Liver (tissue), 8 donors: ENCODE measurements at regions not wholly inside any gene's neighbourhood (a gene's known extent, or its start where the extent isn't known, plus 50 kb on each side); places are given as distances from the start of the nearest gene placed in this dataset.

Experiments used
- DNase-seq: peaks from one replicate; pipeline ENCODE4 v3.0.0-alpha.2; 2017; ENCODE audit warnings: low spot score
- H3K27ac ChIP-seq, 2 donors: one replicate each; pipeline ENCODE4 v1.7.0; 2013; ENCODE audit warnings: inconsistent platforms in 2 of 2, low read length in 2 of 2, control low read depth in 1 of 2, low read depth in 1 of 2, mild to moderate bottlenecking in 1 of 2
- H3K27me3 ChIP-seq, 4 donors: one replicate each; pipeline versions ENCODE4 v1.6.1 to v1.7.0; 2013; ENCODE audit warnings: low read length in 3 of 4, inconsistent platforms in 1 of 4, mild to moderate bottlenecking in 1 of 4, moderate library complexity in 1 of 4; ENCODE audit not compliant: control insufficient read depth in 4 of 4, insufficient read depth in 4 of 4
- H3K36me3 ChIP-seq, 4 donors: one replicate each; pipeline versions ENCODE4 v1.6.1 to v1.7.0; 2013; ENCODE audit warnings: low read length in 3 of 4, mild to moderate bottlenecking in 3 of 4, low read depth in 1 of 4, moderate library complexity in 1 of 4; ENCODE audit not compliant: control insufficient read depth in 4 of 4, insufficient read depth in 3 of 4
- H3K4me1 ChIP-seq, 4 donors: one replicate each; pipeline versions ENCODE4 v1.6.1 to v1.7.0; 2013; ENCODE audit warnings: low read length in 3 of 4, mild to moderate bottlenecking in 3 of 4, moderate library complexity in 1 of 4; ENCODE audit not compliant: control insufficient read depth in 4 of 4, insufficient read depth in 4 of 4
- H3K4me3 ChIP-seq, 3 donors: one replicate each; pipeline versions ENCODE4 v1.6.1 to v1.7.0; 2013; ENCODE audit warnings: low read length in 3 of 3, control low read depth in 1 of 3, low read depth in 1 of 3, mild to moderate bottlenecking in 1 of 3
- H3K9ac ChIP-seq, 2 donors: one replicate each; pipeline ENCODE4 v1.7.0; 2013; ENCODE audit warnings: low read length in 2 of 2, mild to moderate bottlenecking in 2 of 2, moderate library complexity in 2 of 2, control low read depth in 1 of 2, low read depth in 1 of 2
- H3K9me3 ChIP-seq, 4 donors: one replicate each; pipeline versions ENCODE4 v1.6.1 to v1.7.0; 2013; ENCODE audit warnings: low read length in 3 of 4; ENCODE audit not compliant: control insufficient read depth in 4 of 4
- CTCF ChIP-seq: fragments of 150-350 bp; IDR thresholded peaks from 2 replicates; pipeline ENCODE4 v1.5.1; 2017; ENCODE audit warnings: improper control_type of control experiment, low read depth, low read length; ENCODE audit not compliant: missing input control
- EGR1 ChIP-seq, 2 donors: IDR thresholded peaks; 2 replicates each; pipeline ENCODE4 v1.6.1; 2016 to 2018; ENCODE audit warnings: antibody characterized with exemption in 2 of 2, low read depth in 2 of 2
- FOXA2 ChIP-seq: IDR thresholded peaks from 2 replicates; pipeline ENCODE4 v1.6.1; 2016; ENCODE audit warnings: antibody characterized with exemption
- GABPA ChIP-seq, 2 donors: IDR thresholded peaks in 1 of 2; conservative IDR thresholded peaks in 1 of 2; 2 replicates each; pipeline ENCODE4 v1.6.1; 2016; ENCODE audit warnings: antibody characterized with exemption in 2 of 2, mild to moderate bottlenecking in 1 of 2, moderate library complexity in 1 of 2
- HNF4A ChIP-seq, 2 donors: conservative IDR thresholded peaks; 2 replicates each; pipeline ENCODE4 v1.6.1; 2016; ENCODE audit warnings: antibody characterized with exemption in 2 of 2, mild to moderate bottlenecking in 2 of 2
- HNF4G ChIP-seq: IDR thresholded peaks from 2 replicates; pipeline ENCODE4 v1.6.1; 2016; ENCODE audit warnings: antibody characterized with exemption
- MAX ChIP-seq: IDR thresholded peaks from 2 replicates; pipeline ENCODE4 v1.6.1; 2016; ENCODE audit warnings: antibody characterized with exemption
- NR2F2 ChIP-seq: IDR thresholded peaks from 2 replicates; pipeline ENCODE4 v1.6.1; 2016; ENCODE audit warnings: antibody characterized with exemption
- RAD21 ChIP-seq, 2 donors: IDR thresholded peaks; 2 replicates each; pipeline ENCODE4 v1.6.1; 2016; ENCODE audit warnings: antibody characterized with exemption in 2 of 2, mild to moderate bottlenecking in 2 of 2
- RXRA ChIP-seq, 2 donors: IDR thresholded peaks; 2 replicates each; pipeline ENCODE4 v1.6.1; 2017 to 2018; ENCODE audit warnings: antibody characterized with exemption in 2 of 2, mild to moderate bottlenecking in 1 of 2
- SP1 ChIP-seq: IDR thresholded peaks from 2 replicates; pipeline ENCODE4 v1.6.1; 2018; ENCODE audit warnings: antibody characterized with exemption, mild to moderate bottlenecking
- TAF1 ChIP-seq: conservative IDR thresholded peaks from 2 replicates; pipeline ENCODE4 v1.6.1; 2016; ENCODE audit warnings: antibody characterized with exemption, mild to moderate bottlenecking
- YY1 ChIP-seq: IDR thresholded peaks from 2 replicates; pipeline ENCODE4 v1.6.1; 2016; ENCODE audit warnings: antibody characterized with exemption, mild to moderate bottlenecking
- ZBTB33 ChIP-seq: IDR thresholded peaks from 2 replicates; pipeline ENCODE4 v1.6.1; 2016; ENCODE audit warnings: antibody characterized with exemption
- WGBS: extraction: QIAGEN DNeasy Blood & Tissue Kit; methylation state at CpG from one replicate; pipeline ENCODE4 v1.1.7; 2013; 5-methylcytosine and 5-hydroxymethylcytosine counted together
- TF ChIP-seq, protein P1 (sequence below): IDR thresholded peaks from 2 replicates; pipeline ENCODE4 v1.6.1; 2016; ENCODE audit warnings: antibody characterized with exemption, mild to moderate bottlenecking
- donor health status: healthy.
- donor health status: healthy.
- donor health status: healthy.
- donor health status: healthy.
- donor health status: healthy.

DNA sequence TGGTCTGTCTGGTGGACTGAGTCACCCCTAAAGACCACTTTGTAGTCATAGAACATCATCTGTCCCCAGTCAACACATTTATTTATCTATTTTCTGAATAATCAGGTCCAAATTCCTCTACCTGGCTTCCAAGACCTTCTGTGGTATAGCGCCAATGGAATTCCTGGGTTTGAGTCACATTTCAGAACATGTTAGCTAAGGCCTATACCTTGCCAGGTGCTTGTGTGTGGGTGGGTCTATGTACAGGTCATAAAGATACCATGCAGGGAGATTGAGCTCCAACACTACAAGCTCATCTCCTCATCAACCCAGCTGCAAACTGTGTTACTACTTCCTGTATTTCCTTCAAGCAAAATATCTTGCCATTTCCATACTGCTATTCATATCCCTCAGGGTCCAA lies 113.3 kb downstream of the TRAPPC11 start:
- no peak for TF ChIP-seq MAX
- TF ChIP-seq RAD21 (IDR thresholded peaks at IDR 0.05): no peak
- no peak for TF ChIP-seq CTCF
- TF ChIP-seq ZBTB33: no peak
- TF ChIP-seq GABPA (IDR thresholded peaks at IDR 0.05 in 1 of 2, conservative IDR thresholded peaks at IDR 0.05 in 1 of 2): no peak
- no peak for TF ChIP-seq YY1
- TF ChIP-seq TAF1: no peak
- TF ChIP-seq FOXA2: no peak
- no peak overlapping the region for H3K4me3 ChIP-seq
- H3K27ac ChIP-seq: no peak overlapping the region
- no peaks in the 10 kb centered on the region for H3K27me3 ChIP-seq
- no peaks in the 10 kb centered on the region for H3K36me3 ChIP-seq
- WGBS: 97% methylated on average over 1 of the region's 1 CpG
- H3K9me3 ChIP-seq: no peaks in the 10 kb centered on the region
- DNase-seq: no peak
- H3K4me1 ChIP-seq: no peaks in the 10 kb centered on the region
- H3K9ac ChIP-seq: no peak overlapping the region

DNA sequence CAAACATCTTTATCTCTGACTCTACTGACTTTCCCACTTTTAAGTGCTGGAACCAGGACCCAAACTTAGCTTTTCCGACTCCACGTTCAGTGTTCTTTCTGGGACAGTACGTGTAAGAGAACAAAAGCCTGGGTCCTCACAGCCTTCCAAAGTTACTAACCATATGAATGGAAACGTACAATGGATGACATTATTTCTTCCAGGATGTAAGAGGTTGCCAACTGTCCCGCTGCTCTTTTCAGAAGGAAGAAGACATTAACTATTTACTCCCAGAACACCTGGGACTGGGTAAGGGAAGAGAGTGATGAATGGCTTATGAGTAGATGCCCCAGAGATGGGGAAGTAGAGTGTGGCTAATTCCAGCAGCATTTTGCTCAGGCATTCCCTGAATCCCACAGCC lies 114.7 kb downstream of the TRAPPC11 start:
- Histone ChIP-seq H3K9me3 (no peaks in the 10 kb centered on the region), H3K4me1 (no peaks in the 10 kb centered on the region), H3K27ac (no peak overlapping the region), H3K4me3 (no peak overlapping the region), H3K27me3 (no peaks in the 10 kb centered on the region), H3K36me3 (no peaks in the 10 kb centered on the region), H3K9ac (no peak overlapping the region)
- no peak for DNase-seq
- 63% methylated on average over 5 of the region's 5 CpGs for WGBS
- TF ChIP-seq EGR1 (IDR thresholded peaks at IDR 0.05; ENCODE audit: low read depth in 2 of 2) (no peak), GABPA (IDR thresholded peaks at IDR 0.05 in 1 of 2, conservative IDR thresholded peaks at IDR 0.05 in 1 of 2) (no peak), HNF4A (conservative IDR thresholded peaks at IDR 0.05) (no peak), ZBTB33 (no peak), RAD21 (IDR thresholded peaks at IDR 0.05) (no peak), FOXA2 (no peak), RXRA (IDR thresholded peaks at IDR 0.05) (no peak), HNF4G (no peak), SP1 (no peak), NR2F2 (no peak), YY1 (no peak)
- TF ChIP-seq, protein P1, sequence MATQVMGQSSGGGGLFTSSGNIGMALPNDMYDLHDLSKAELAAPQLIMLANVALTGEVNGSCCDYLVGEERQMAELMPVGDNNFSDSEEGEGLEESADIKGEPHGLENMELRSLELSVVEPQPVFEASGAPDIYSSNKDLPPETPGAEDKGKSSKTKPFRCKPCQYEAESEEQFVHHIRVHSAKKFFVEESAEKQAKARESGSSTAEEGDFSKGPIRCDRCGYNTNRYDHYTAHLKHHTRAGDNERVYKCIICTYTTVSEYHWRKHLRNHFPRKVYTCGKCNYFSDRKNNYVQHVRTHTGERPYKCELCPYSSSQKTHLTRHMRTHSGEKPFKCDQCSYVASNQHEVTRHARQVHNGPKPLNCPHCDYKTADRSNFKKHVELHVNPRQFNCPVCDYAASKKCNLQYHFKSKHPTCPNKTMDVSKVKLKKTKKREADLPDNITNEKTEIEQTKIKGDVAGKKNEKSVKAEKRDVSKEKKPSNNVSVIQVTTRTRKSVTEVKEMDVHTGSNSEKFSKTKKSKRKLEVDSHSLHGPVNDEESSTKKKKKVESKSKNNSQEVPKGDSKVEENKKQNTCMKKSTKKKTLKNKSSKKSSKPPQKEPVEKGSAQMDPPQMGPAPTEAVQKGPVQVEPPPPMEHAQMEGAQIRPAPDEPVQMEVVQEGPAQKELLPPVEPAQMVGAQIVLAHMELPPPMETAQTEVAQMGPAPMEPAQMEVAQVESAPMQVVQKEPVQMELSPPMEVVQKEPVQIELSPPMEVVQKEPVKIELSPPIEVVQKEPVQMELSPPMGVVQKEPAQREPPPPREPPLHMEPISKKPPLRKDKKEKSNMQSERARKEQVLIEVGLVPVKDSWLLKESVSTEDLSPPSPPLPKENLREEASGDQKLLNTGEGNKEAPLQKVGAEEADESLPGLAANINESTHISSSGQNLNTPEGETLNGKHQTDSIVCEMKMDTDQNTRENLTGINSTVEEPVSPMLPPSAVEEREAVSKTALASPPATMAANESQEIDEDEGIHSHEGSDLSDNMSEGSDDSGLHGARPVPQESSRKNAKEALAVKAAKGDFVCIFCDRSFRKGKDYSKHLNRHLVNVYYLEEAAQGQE: no peak
